T-helper 22 cell (primary cell): ENCODE measurements at regions not wholly inside any gene's neighbourhood (a gene's known extent, or its start where the extent isn't known, plus 50 kb on each side); places are given as distances from the start of the nearest gene placed in this dataset.
"Not testable (repeated sequence)": the region's sequence is repeated elsewhere in the genome, so short reads cannot be mapped to it uniquely, and the experiment has no call there.

ENCODE experiments used
- DNase-seq: peaks from one replicate; pipeline ENCODE4 v3.0.0-alpha.2; 2020; ENCODE audit warnings: low read depth

DNA sequence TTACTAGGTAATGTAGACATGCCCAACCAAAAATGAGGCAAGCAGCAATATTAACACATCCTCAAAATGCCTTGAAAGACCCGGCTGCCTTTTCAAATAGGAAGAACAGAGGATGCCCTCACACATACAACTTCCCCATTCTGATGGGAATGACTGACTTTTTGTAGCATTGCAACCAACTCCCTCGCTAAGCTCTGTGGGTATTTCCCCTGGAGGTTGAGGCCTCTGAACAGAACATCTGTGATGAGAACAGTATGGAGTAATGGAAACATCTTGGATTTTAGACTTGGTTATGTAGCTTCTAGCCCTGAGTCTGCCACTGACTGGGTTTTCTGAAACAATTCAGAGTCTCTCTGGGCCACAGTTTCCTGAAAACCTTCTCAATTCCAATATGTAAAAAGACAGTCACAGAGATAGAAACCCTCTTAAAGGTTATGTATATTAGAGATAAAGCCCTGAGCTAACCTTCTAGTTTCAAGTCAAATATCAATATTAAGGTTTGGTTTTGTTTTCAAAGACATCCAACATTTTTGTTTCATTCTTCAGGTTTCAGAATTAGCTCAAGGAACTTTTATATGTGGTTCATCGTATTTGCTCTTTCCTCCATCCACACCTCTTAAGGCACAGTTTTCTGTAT, 311.5 kb downstream of the SETD4 start:
- no peak for DNase-seq

DNA sequence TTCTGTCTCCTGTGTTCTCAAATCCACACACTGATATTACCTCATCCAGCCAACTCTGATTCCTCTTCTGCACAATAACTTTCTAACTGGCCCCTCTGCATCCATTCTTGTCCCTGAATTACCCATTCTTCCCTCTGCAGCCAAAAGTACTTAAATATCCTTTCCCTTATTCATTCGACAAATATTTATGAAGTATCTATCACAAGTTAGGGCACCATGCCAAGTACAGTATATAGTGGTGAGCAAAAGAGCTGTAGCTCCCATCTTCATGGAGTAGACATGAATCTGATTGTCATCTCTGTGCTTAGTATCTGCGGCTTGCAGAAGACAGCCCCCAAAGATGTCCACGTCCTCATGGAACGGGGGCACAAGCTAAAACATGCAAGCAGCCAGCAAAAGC, 316.8 kb downstream of the SETD4 start:
- DNase-seq = no peak

DNA sequence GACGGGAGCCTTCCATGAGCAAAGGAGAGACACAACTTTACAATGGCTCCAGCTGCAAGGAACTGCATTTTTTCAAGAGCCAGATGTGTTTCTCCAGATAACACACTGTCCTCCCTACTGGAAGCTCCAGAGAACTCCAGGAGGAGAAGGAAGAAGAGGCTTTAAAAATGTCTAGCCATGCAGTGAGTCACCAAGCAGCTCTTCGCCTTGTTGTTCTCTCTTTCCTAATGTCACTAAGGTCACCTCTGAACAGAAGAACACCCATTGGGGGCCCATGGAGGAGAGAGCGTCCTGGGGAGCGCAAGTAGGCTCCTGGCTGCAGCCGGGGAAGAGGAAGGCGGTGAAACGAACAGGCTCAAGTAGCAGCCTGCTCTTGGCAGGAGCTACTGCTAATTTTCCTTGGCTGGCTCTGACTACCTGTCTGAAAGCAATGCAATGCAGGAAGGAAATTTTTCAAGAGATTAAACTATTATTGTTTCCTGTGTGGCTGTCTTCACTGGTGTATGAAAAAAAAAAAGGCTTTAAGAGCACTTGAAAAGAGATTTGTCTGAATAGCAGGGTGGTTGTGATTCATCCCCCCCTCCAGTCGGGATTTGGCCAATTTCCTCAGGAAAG, 321.9 kb downstream of the SETD4 start:
- DNase-seq = no peak

DNA sequence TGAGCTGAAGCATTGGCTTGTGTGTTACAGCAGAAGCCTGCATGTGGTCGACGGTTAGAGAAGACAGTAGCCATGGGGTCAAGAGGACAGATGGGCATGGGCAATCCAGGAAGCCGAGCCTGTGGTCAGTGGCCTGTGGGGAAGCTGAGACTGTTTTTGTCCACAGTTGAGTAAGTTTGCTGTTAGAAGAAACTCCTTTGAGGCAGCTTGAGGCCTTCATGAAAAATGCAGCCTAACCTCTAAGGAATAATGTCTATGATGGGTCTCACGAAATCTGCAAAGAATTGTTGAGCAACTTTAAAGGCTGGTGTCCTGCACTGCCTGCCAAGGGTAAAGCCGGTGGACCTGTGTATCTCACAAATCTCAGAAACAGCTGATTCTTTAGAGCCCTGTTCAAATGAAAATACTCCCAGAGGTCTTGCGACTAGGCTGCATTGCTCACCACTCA, 322.4 kb downstream of the SETD4 start:
- DNase-seq = no peak

DNA sequence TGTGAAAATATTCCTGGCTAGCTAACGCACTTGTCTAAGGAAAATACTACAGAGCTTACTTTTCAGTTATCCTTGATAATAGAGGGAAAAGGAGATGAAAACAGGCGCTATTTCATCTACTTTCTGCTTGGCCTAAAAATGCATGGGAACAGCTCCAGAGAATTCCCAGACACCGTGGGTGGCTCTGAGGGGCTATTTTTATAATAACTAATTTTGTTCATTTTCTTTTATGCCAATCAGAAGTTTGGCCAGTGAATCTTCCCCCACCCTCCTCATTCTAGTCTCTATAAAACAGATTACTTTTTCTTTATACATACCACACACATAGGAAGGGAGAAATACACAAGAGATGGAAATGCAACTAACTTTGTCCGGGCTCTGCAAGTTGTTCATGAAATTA, 322.9 kb downstream of the SETD4 start:
- no peak for DNase-seq

DNA sequence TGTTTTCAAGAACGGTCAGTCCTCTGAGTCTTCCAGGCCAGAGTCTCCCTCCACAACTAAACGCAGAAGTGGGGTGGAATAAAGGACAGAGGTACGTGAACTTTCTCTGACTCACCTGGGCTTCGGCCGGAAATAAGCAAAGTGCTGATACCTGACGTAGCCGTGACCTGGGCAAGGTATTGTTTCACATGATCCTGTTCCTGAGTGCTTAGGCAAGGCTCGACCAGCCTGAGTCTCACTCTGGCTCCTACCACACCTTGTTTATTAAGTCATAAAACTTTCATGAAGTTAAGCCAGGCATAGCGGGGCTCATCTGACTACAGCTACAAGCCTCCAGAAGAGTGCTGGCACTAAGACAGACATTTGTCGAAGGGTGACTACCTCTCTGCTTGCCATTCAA, 327.5 kb downstream of the SETD4 start:
- DNase-seq = no peak

DNA sequence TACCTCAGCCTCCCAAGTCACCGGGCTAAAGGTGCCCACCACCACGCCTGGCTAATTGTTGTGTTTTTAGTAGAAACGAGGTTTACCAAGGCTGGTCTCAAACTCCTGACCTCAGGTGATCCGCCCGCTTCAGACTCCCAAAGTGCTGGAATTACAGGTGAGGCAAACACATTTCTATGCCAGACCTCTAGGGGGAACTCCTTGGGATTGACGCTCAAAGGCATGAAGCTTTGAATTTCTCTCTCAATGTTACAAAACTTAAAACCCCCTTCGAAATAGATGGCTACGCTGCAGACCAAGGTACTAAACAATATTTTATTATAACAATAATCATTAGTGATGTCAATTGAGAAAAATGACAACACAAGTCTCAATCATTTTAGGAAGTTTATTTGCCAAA, 330.0 kb downstream of the SETD4 start:
- DNase-seq = no peak

DNA sequence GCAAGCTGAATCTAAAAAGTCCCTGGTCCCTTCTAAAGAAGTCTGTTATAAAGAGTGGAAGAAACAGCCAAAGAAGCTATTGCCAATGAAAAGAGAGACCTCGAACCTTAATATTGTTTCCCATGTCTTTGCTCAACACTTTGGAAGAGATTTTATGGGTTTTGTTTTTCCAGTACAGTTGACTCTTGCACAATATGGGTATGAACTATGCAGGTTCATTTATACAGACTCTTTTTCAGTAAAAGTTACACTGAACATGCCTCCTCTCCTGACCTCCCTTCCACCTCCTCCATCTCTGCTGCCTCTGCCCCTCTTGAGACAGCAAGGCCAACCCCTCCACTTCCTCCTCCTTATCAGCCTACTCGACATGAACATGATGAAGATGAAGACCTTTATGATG, 332.5 kb downstream of the SETD4 start:
- no peak for DNase-seq

DNA sequence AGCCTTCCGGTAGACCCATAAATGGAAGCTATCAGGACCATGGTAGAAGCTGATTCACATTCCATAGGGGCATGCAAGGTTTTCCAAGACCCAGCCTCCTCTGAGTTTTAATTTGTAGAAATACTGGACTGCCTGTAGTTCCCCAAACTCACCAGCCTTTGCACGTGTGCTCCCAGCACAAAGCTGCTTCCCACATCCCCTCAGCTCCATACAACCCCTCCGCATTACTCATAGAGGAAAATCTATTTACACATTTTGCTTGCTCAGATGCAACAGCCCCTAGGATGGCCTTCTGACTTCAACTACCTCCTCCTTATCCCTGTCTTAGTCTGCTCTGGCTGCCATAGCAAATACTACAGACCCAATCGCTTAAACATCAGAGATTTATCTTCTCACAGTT, 336.2 kb downstream of the SETD4 start:
- no peak for DNase-seq

DNA sequence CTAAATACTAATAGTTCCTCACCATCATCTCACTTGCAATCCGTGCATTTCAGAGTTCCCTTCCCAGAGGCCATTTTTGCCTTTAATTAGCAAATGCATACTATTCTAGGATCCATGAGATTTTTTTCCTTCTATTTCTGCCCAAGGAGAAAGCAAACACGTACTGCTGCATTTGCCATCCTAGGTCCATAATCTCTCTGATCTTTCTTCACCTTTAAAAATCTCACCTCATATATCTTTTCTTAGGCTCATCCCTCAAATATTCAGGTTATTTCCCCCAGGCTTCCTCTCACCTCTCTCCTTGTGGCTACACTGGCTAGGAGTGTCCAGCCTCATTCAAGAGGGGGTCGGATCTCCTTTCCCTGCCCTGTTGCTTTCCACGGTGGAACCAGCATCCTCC, 338.6 kb downstream of the SETD4 start:
- DNase-seq = no peak

DNA sequence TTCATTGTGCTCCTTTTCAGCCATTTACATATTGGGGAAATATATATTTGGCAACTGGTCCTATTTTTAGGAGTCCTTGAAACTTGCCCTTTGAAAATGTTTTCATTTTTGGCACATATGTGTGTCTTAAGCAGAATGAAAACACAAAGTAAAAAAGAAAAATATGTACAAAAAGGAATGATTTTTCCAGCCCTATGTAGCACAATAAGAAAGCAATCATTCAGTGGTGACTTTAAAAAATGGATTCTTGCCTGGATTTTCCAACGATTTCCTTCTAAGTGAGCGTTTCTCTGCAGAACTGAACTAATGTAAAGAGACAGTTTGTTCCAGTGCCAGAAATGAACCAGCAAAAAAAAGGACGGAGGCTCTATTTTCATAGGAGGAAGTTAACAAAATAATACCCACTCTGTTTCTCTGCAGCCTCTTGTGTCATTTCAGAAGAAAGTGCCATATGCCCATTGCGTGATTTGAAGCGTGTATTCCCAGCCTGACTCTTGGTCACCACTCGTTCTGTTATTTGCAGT, 340.1 kb downstream of the SETD4 start:
- no peak for DNase-seq

DNA sequence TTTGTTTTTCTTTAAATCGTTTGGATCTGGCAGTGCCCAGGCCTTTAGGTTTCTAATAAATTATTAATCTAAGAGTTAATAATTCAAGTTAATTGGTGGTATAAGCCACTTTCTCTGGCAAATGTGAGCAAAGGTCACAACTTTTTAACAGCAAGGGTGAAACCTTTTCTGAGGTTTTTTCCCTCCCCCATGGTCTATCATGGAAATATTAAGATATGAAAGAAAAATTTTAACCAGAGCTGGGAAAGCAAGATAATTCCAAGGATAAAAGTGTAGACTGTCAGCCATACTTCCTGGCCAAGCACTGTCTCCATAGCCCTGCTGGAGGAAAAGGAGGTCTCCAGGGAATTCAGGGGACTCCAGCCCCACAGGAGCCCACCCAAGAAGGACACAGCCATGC, 341.2 kb downstream of the SETD4 start:
- no peak for DNase-seq

DNA sequence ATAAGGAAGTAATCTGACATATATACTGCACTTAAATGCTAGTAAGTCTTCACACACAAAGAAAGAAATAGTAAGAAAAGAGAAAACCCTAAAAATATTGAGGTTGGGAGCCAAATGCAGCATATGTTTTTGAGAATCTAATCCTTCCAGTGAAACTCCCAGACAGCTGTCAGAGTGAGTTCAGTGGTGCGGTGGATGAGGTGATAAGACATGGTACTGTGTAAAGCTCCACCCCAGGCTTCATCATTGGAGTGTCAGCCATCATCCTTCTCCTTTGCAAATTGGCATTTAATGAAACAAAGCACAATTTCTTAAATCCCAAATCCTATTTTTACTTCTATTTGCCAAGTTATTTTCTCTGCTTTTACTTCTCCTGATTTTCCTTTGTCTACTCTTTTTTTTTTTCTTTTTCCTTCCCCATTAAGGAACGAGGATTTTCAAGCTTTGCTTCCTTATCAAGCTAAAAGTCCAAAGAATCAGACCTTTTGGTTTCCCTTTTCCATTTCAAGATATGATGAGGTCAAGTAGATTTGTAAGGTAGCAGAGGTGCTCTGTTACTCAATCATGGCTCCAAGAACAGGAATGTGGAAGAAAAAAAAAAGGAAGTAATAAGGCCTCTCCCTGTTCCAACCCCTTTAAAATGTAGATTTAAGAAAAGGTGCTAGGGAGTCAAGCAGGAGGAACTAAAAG, 343.3 kb downstream of the SETD4 start:
- DNase-seq = no peak

DNA sequence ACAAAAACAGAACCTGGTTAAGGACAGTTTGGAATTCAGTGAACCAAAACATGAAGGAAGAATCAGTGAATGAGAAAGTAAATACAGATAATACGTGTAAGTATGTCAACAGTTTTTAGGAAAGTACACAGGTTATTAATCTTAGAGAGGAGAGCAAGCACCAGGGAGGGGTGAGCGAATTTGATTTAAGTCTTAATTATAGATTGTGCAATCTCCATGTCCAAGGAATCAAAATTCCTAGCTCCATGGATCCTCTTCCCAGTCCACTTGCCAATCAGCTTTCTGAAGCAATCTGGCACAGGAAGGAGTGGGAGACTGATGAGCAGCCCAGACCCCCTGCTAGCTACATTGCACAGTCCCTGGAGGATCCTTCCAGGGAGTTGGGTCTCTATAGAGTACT, 346.4 kb downstream of the SETD4 start:
- no peak for DNase-seq

DNA sequence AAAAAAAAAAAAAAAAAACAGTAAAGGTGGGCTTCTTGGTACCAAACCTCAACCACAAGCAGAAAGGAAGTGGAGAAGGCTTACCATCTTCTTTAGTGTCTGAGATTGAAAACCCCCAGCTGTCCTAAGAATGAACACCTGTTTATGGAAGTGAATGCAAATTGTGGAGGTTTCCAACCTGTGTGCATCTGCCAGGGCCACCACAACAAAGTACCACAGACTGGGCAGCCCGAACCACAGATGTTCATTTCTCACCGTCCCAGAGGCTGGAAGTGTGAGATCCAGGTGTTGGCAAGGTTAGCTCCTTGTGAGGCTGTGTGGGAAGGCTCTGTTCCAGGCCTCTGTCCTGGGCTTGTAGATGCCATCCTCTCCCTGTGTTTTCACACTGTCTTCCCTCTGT, 348.7 kb downstream of the SETD4 start:
- DNase-seq = no peak

DNA sequence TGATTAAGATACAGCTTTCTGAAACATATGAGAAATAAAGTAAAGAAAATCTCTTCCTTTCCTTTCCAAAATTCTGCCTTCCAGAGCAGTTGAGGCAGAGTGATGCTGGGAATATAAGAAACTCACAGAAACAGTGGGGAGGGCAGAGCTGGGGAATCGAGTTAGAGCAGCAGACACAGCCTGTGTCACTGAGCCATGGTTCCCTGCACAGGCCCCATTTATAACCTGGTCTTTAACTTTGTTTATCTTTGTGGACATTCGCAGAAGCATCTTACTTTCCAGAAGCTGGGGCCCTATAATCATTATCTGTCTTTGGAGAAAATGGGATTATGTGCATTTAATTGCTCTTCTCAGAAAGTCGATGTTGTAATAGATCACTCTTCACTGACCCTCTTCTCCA, 349.1 kb downstream of the SETD4 start:
- no peak for DNase-seq

DNA sequence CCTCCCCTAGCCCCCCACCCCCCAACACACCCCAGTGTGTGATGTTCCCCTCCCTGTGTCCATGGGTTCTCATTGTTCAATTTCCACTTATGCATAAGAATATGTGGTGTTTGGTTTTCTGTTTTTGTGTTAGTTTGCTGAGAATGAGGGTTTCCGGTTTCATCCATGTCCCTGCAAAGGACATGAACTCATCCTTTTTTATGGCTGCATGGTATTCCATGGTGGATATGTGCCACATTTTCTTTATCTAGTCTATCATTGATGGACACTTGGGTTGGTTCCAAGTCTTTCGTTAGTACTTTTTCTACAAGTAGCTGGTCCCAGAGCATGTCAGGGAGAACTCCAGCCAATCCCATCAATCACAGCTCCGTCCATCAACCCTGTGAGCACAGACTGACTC, 350.3 kb downstream of the SETD4 start:
- not testable (repeated sequence) for DNase-seq

DNA sequence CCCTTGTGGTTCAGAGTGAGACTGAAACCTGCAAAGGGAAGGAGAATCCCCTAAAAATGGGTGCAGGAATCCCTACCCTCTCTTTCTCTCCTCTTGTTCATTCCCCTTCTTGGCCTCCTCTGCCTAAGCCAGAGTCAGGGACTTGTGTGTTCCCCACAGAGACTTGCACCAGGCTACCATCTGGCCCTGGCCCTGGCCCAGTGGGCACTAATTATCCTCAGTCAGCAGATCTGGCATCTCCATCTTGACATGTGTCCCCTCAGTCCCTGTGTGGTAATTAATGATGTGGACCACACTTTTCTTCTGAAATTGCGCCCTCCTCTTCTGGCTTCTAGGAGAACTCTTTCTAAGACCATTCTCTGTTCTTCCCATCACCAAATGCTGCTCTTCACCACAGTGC, 354.4 kb downstream of the SETD4 start:
- DNase-seq = no peak

DNA sequence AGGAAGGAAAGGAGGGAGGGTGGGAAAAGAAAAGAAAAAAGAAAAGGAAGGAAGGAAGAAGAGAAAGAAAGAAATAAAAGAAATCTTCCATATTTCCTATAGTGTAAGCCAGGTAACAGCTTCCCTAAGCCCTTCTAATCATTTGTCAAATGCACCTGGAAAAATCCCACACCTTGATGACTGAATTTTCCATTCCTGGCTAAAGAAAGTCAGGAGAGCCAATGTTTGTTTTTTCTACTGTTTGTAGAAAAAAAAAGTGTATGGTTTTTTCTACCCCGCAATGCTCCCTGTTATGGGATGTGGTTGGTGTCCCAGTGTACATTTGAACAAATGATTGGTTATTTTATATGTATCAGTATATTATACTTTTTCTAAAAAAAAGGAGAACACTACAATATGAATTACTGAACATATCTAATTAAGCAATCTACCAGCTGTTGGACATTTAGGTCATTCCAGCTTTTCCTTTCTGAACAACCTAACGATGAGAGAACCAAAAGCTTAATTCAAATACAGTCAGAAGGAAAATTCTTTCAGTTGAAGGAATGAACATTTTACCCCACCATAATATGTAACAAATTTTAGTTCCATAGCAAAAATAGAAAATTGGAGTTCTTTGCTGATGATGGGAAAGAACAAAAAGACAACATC, 355.0 kb downstream of the SETD4 start:
- DNase-seq = no peak

DNA sequence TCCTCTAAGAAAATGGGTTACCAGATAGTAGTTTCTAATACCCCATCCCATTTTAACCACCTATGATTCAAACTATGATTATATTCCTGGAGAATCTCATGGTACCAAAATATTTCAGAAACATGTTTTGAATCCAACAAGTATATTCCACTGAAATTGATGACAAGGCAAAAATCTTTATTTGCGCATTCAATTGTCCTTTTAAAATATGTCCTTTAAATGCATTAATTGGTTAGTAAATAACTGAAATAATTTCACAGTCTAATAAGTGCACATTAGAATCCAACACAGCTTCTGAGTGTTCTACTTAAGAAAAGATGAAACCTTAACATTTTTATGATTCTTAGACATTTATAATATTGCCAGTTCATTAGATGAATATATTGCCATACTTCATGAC, 356.6 kb downstream of the SETD4 start:
- no peak for DNase-seq

DNA sequence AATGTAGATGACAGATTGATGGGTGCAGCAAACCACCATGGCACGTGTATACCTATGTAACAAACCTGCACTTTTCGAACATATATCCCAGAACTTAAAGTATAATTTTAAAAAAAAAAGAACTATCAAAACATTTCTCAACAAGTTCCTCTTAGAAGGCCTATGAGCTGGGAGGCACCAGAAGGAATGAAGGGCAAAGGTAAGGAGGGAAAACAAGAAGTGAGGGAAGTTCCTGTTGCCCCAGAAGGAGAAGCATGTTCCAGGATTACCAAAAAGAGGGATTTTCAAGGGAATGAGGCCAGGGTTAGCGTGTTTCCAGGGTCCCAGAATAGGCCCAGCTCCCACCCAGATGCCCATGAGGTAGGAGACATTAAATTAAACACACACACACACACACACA, 361.0 kb downstream of the SETD4 start:
- no peak for DNase-seq

DNA sequence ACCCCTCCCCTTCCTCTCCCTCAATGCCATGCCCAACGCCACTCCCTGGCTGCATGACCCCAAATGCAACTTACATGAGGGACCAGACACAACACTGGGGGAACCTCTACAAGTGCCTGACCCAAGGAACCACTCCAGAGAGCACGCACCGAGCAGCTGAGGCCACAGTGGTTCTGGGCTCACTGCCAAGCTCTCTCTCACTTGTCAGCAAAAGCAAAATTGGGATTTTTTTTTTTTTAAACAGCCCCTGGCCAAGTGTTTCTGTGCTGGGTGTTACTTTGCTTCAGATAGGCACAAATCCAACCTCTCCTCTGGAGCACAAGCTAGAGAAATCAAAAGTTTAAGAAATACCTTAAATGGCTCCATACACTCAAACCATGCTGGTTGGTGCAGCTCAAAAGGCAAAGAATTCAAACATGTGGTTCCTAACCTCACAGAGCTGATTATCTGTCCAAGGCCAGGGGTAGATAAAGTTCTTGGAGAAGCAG, 363.0 kb downstream of the SETD4 start:
- no peak for DNase-seq

DNA sequence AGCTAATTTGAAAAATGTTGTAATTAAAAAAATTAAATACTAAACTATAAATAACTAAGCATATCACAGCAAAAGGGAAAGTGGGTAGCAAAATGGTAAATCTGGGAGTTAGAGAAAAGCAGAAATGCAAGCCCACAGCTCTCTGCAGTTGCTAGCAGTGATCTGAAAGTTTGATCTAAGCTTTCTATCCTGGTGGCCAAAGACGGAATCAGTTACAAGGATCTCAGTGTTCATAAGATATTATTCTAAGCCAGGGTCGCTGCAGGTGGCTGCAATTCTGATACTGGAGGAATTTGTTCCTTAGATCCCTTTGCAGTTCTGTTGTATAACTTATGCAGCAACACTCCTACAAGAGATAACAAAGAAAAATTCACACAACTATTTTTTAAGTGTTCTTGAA, 363.7 kb downstream of the SETD4 start:
- DNase-seq = no peak
